ENCODE measurements at regions not wholly inside any gene's neighbourhood (a gene's known extent, or its start where the extent isn't known, plus 50 kb on each side); places are given as distances from the start of the nearest gene placed in this dataset.

DNA sequence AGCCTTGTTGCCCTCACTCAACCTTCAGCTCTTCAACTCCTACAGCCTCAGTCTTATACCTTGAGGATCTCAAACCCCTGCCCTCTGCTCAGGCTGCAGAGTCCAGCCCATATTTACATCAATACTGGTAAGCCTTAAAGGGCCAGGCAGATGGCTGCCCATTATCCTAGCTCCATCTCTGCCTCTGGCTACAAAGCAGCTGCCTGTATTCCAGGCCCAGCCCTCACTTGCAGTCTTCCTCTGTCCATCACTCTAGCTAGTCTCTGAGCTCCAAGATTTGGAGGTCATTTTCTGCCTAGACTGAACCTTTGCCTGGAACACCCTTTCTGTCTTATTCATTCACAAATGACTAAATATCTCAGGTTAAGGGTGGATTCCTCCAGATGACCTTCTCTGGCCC is 50.2 kb upstream of the GALNT10 start:
- Histone ChIP-seq H3K4me2 (no peak overlapping the region), H3K27me3 (ENCODE audit: insufficient read depth) (no peaks in the 10 kb centered on the region), H3K36me3 (replicated peaks in 1 of 2; ENCODE audit: control insufficient read depth in 1 of 2, insufficient read depth in 2 of 2, low read length in 1 of 2) (no peaks in the 10 kb centered on the region), H3K4me1 (ENCODE audit: control insufficient read depth in 1 of 2, insufficient read depth in 2 of 2, low read depth in 1 of 2, low read length in 1 of 2) (no peaks in the 10 kb centered on the region; a peak in 1 of 4 replicates), H3K4me3 (ENCODE audit: low read depth in 2 of 2, low read length in 1 of 2) (no peak overlapping the region), H4K20me1 (ENCODE audit: insufficient read depth) (no peaks in the 10 kb centered on the region), H3K79me2 (ENCODE audit: insufficient read depth) (no peaks in the 10 kb centered on the region), H3K9me3 (no peaks in the 10 kb centered on the region), H3F3A (replicated peaks; ENCODE audit: insufficient read depth) (no peaks in the 10 kb centered on the region), H2AFZ (ENCODE audit: low read depth) (no peak overlapping the region), H3K9ac (no peak overlapping the region), H3K27ac (ENCODE audit: low read depth in 2 of 2, low read length in 1 of 2) (no peak overlapping the region), H3K9me2 (no peaks in the 10 kb centered on the region)
- CTCF ChIA-PET = interaction anchor here (0.9 to 1.2 kb wide), 3 partner anchors 9 to 68 kb away, joined by 3 to 4 read pairs (median 3); no protein-coding TSS in a partner anchor
- no peak for TF ChIP-seq GATA2 (CRISPR knock-in tag; IDR thresholded peaks at IDR 0.05)
- TF ChIP-seq, protein P1, sequence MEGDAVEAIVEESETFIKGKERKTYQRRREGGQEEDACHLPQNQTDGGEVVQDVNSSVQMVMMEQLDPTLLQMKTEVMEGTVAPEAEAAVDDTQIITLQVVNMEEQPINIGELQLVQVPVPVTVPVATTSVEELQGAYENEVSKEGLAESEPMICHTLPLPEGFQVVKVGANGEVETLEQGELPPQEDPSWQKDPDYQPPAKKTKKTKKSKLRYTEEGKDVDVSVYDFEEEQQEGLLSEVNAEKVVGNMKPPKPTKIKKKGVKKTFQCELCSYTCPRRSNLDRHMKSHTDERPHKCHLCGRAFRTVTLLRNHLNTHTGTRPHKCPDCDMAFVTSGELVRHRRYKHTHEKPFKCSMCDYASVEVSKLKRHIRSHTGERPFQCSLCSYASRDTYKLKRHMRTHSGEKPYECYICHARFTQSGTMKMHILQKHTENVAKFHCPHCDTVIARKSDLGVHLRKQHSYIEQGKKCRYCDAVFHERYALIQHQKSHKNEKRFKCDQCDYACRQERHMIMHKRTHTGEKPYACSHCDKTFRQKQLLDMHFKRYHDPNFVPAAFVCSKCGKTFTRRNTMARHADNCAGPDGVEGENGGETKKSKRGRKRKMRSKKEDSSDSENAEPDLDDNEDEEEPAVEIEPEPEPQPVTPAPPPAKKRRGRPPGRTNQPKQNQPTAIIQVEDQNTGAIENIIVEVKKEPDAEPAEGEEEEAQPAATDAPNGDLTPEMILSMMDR (IDR thresholded peaks at IDR 0.05) = no peak
- no peak for TF ChIP-seq EZH2phosphoT487 (IDR thresholded peaks at IDR 0.05; ENCODE audit: borderline replicate concordance, low read depth)
- no peak for TF ChIP-seq FOSL2 (IDR thresholded peaks at IDR 0.05; ENCODE audit: borderline replicate concordance, low read depth)
- no peak for TF ChIP-seq MEF2A (IDR thresholded peaks at IDR 0.05; ENCODE audit: borderline replicate concordance, low read depth)
- TF ChIP-seq, protein P2, sequence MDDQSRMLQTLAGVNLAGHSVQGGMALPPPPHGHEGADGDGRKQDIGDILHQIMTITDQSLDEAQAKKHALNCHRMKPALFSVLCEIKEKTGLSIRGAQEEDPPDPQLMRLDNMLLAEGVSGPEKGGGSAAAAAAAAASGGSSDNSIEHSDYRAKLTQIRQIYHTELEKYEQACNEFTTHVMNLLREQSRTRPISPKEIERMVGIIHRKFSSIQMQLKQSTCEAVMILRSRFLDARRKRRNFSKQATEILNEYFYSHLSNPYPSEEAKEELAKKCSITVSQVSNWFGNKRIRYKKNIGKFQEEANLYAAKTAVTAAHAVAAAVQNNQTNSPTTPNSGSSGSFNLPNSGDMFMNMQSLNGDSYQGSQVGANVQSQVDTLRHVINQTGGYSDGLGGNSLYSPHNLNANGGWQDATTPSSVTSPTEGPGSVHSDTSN (IDR thresholded peaks at IDR 0.05) = no peak
- no peak for TF ChIP-seq GABPA (IDR thresholded peaks at IDR 0.05; ENCODE audit: low read depth)
- TF ChIP-seq SIN3A (IDR thresholded peaks at IDR 0.05; ENCODE audit: borderline replicate concordance, low read depth, low read length) = no peak
- POLR2A ChIA-PET = no interaction called here
- no peak for DNase-seq
